H1 (cell line): ENCODE measurements at regions not wholly inside any gene's neighbourhood (a gene's known extent, or its start where the extent isn't known, plus 50 kb on each side); places are given as distances from the start of the nearest gene placed in this dataset.

Source experiments
- BRCA1 ChIP-seq: IDR thresholded peaks from 2 replicates; pipeline ENCODE4 v1.6.1; 2012; ENCODE audit warnings: low read depth, low read length, improper control_type of control experiment
- CBX5 ChIP-seq: fragments of 300-800, 300-1000 bp; sonication (generic); IDR thresholded peaks from 2 replicates; pipeline ENCODE4 v1.7.1; 2016; ENCODE audit warnings: antibody characterized with exemption, low read length, low read depth
- CBX8 ChIP-seq: fragments of 300-800, 300-1000 bp; sonication (generic); IDR thresholded peaks from 2 replicates; pipeline ENCODE4 v1.7.1; 2016; ENCODE audit warnings: low read depth, low read length, borderline replicate concordance
- CREB1 ChIP-seq: IDR thresholded peaks from 2 replicates; pipeline ENCODE4 v1.6.1; 2012; ENCODE audit warnings: inconsistent platforms
- CTBP2 ChIP-seq: IDR thresholded peaks from 2 replicates; pipeline ENCODE4 v1.7.0; 2011; ENCODE audit warnings: borderline replicate concordance, mild to moderate bottlenecking, moderate library complexity, mixed read lengths, low read length; ENCODE audit not compliant: insufficient read depth, insufficient read length
- E2F6 ChIP-seq: IDR thresholded peaks from 2 replicates; pipeline ENCODE4 v1.6.1; 2012; ENCODE audit warnings: inconsistent platforms
- POLR2A ChIP-seq, 2 experiments: IDR thresholded peaks; 1 replicate in 1 of 2; 2 replicates in 1 of 2; pipeline ENCODE4 v1.6.1; 2011; ENCODE audit warnings: low read depth in 2 of 2, low read length in 2 of 2, mild to moderate bottlenecking in 2 of 2; ENCODE audit errors: control extremely low read depth in 1 of 2
- SAP30 ChIP-seq: fragments of 300-600 bp; sonication (generic); IDR thresholded peaks from 2 replicates; pipeline ENCODE4 v1.7.1; 2012; ENCODE audit warnings: low read length, moderate library complexity, mild to moderate bottlenecking, inconsistent platforms; ENCODE audit not compliant: insufficient read depth, insufficient replicate concordance
- SP2 ChIP-seq: IDR thresholded peaks from 2 replicates; pipeline ENCODE4 v1.6.1; 2012; ENCODE audit warnings: mild to moderate bottlenecking, low read length, inconsistent platforms
- SUZ12 ChIP-seq: fragments of 200-600 bp; sonication (generic); IDR thresholded peaks from 2 replicates; pipeline ENCODE4 v1.6.1; 2012; ENCODE audit warnings: mild to moderate bottlenecking, inconsistent platforms, low read length, moderate library complexity, mixed read lengths
- YY1 ChIP-seq: IDR thresholded peaks from 2 replicates; pipeline ENCODE4 v1.6.1; 2011; ENCODE audit warnings: low read depth, mild to moderate bottlenecking, low read length
- ZNF274 ChIP-seq: IDR thresholded peaks from 2 replicates; pipeline ENCODE4 v1.7.0; 2012; ENCODE audit warnings: low read length, borderline replicate concordance; ENCODE audit errors: extremely low read depth
- TF ChIP-seq, protein P1 (sequence below): IDR thresholded peaks from 2 replicates; pipeline ENCODE4 v1.6.1; 2012; ENCODE audit warnings: low read length, inconsistent platforms
- TF ChIP-seq, protein P2 (sequence below): IDR thresholded peaks from 2 replicates; pipeline ENCODE4 v1.6.1; 2011; ENCODE audit warnings: low read depth, mild to moderate bottlenecking, low read length; ENCODE audit not compliant: insufficient read depth

DNA sequence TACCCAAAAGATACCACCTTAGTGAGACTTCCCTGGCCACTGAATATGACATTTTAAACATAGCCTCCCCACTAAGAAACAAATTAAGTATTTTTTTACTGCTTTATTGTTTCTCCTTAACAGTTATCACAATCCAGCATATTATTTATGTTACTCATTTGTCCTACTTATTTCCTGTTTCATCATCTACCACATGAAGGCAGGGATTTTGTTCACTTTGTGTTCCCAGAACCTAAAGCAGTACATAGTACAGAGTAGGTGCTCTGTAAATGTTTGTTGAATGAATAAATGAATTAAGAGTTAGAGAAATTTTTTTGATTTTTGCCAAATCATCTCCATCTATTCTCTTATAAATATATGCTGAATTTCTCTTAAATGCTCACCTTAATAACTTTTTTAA, 318.4 kb upstream of the GIMD1 start (continued):
- TF ChIP-seq, protein P1, sequence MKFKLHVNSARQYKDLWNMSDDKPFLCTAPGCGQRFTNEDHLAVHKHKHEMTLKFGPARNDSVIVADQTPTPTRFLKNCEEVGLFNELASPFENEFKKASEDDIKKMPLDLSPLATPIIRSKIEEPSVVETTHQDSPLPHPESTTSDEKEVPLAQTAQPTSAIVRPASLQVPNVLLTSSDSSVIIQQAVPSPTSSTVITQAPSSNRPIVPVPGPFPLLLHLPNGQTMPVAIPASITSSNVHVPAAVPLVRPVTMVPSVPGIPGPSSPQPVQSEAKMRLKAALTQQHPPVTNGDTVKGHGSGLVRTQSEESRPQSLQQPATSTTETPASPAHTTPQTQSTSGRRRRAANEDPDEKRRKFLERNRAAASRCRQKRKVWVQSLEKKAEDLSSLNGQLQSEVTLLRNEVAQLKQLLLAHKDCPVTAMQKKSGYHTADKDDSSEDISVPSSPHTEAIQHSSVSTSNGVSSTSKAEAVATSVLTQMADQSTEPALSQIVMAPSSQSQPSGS = no peak
- TF ChIP-seq POLR2A (IDR thresholded peaks at IDR 0.05; ENCODE audit: control extremely low read depth in 1 of 2, low read depth in 2 of 2, low read length in 2 of 2) (no peak), E2F6 (no peak), BRCA1 (no peak), YY1 (no peak), CTBP2 (no peak), CREB1 (no peak), ZNF274 (no peak), SUZ12 (no peak), SP2 (no peak), SAP30 (no peak), CBX5 (no peak), CBX8 (no peak)
- TF ChIP-seq, protein P2, sequence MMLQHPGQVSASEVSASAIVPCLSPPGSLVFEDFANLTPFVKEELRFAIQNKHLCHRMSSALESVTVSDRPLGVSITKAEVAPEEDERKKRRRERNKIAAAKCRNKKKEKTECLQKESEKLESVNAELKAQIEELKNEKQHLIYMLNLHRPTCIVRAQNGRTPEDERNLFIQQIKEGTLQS = no peak
